HG03378 (cell line): ENCODE measurements at regions not wholly inside any gene's neighbourhood (a gene's known extent, or its start where the extent isn't known, plus 50 kb on each side); places are given as distances from the start of the nearest gene placed in this dataset.

ENCODE experiments used
- ATAC-seq: cut with Tn5 transposase; IDR thresholded peaks from one replicate; pipeline ENCODE4 v1.9.1; 2021; ENCODE audit warnings: mild to moderate bottlenecking, moderate library complexity; ENCODE audit not compliant: unreplicated experiment

GRCh38 chr7:49718760-49719159 lies 54.7 kb upstream of the VWC2 start:
- ATAC-seq = no peak

DNA sequence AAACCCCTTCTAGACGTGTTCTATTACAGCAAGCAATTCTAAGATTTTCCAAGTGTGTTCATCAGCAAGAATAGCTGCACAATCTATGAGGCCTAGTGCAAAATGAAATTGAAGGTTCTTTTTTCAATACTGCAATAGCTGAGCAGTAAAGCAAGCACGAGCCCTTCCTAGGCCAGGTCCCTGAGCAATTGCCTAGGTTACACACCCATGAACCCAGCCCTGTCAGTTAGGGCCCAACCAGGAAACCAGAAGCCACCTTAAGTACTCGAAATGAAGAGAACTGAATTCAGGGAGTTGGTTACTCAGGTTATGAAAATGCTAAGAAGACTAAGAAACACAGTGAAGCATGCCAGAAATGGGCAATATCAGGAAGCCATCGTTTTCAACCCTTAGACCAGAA lies 52.0 kb upstream of the VWC2 start:
- no peak for ATAC-seq
